ENCODE measurements at regions not wholly inside any gene's neighbourhood (a gene's known extent, or its start where the extent isn't known, plus 50 kb on each side); places are given as distances from the start of the nearest gene placed in this dataset.

DNA sequence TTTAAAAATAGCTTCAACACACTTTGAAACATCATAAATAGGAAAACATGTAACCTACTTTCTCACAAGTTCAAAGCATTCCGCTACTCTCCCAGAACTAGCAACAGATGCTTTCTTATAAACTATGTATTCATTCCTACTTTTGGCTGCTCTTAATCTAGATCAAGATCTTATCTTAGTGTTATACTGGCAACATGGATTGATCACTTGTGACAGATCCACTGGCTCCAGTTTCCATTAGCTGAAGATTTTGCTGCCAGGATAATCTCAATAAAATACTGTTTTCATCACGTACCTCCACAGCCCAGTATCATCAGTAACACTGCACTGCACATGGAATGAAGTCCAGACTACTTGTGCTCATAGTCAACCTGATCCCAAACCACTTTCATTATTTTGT, 491.7 kb upstream of the AGTR1 start:
- Histone ChIP-seq H3K27me3 (ENCODE audit: insufficient read depth, poor library complexity, severe bottlenecking) (no peaks in the 10 kb centered on the region), H3K27ac (replicated peaks) (no peak overlapping the region), H3K4me3 (replicated peaks; ENCODE audit: insufficient read depth, low read length) (no peak overlapping the region)
- DNase-seq (ENCODE audit: low read depth in 1 of 2, low spot score in 1 of 2) = no peak
- TF ChIP-seq SPI1 (IDR thresholded peaks at IDR 0.05; ENCODE audit: borderline replicate concordance, low read depth) (no peak), GABPA (IDR thresholded peaks at IDR 0.05; ENCODE audit: low read depth) (no peak), POLR2AphosphoS5 (IDR thresholded peaks at IDR 0.05; ENCODE audit: low read depth) (no peak)
- TF ChIP-seq, protein P1, sequence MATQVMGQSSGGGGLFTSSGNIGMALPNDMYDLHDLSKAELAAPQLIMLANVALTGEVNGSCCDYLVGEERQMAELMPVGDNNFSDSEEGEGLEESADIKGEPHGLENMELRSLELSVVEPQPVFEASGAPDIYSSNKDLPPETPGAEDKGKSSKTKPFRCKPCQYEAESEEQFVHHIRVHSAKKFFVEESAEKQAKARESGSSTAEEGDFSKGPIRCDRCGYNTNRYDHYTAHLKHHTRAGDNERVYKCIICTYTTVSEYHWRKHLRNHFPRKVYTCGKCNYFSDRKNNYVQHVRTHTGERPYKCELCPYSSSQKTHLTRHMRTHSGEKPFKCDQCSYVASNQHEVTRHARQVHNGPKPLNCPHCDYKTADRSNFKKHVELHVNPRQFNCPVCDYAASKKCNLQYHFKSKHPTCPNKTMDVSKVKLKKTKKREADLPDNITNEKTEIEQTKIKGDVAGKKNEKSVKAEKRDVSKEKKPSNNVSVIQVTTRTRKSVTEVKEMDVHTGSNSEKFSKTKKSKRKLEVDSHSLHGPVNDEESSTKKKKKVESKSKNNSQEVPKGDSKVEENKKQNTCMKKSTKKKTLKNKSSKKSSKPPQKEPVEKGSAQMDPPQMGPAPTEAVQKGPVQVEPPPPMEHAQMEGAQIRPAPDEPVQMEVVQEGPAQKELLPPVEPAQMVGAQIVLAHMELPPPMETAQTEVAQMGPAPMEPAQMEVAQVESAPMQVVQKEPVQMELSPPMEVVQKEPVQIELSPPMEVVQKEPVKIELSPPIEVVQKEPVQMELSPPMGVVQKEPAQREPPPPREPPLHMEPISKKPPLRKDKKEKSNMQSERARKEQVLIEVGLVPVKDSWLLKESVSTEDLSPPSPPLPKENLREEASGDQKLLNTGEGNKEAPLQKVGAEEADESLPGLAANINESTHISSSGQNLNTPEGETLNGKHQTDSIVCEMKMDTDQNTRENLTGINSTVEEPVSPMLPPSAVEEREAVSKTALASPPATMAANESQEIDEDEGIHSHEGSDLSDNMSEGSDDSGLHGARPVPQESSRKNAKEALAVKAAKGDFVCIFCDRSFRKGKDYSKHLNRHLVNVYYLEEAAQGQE (IDR thresholded peaks at IDR 0.05; ENCODE audit: insufficient replicate concordance, low read depth) = no peak
- TF ChIP-seq, protein P2, sequence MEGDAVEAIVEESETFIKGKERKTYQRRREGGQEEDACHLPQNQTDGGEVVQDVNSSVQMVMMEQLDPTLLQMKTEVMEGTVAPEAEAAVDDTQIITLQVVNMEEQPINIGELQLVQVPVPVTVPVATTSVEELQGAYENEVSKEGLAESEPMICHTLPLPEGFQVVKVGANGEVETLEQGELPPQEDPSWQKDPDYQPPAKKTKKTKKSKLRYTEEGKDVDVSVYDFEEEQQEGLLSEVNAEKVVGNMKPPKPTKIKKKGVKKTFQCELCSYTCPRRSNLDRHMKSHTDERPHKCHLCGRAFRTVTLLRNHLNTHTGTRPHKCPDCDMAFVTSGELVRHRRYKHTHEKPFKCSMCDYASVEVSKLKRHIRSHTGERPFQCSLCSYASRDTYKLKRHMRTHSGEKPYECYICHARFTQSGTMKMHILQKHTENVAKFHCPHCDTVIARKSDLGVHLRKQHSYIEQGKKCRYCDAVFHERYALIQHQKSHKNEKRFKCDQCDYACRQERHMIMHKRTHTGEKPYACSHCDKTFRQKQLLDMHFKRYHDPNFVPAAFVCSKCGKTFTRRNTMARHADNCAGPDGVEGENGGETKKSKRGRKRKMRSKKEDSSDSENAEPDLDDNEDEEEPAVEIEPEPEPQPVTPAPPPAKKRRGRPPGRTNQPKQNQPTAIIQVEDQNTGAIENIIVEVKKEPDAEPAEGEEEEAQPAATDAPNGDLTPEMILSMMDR (IDR thresholded peaks at IDR 0.05; ENCODE audit: insufficient read depth, low read length) = no peak

DNA sequence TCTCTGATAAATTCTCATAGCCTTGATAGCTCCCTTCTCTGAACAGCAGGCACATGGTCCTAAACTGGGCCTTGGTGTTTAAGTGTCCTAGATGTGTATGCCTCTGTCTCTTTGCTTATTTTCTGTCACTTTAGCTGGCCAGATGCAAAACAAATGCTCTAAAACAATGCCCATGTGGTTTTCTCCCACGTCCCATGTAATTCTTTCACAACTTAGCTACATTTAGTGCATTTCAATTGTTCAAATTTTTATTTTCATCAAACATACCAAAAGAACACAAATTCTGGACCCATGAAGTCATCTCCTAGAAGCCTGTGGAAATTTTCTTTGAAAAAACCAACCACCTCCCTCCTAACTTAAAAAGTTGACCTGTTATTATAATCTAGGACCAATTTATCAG, 491.3 kb upstream of the AGTR1 start:
- TF ChIP-seq POLR2AphosphoS5 (IDR thresholded peaks at IDR 0.05; ENCODE audit: low read depth) (no peak), GABPA (IDR thresholded peaks at IDR 0.05; ENCODE audit: low read depth) (no peak), SPI1 (IDR thresholded peaks at IDR 0.05; ENCODE audit: borderline replicate concordance, low read depth) (no peak)
- TF ChIP-seq, protein P2 (IDR thresholded peaks at IDR 0.05; ENCODE audit: insufficient read depth, low read length) = no peak
- TF ChIP-seq, protein P1 (IDR thresholded peaks at IDR 0.05; ENCODE audit: insufficient replicate concordance, low read depth) = no peak
- DNase-seq (ENCODE audit: low read depth in 1 of 2, low spot score in 1 of 2) = no peak
- H3K4me3 ChIP-seq (replicated peaks; ENCODE audit: insufficient read depth, low read length) = no peak overlapping the region
- H3K27ac ChIP-seq (replicated peaks) = no peak overlapping the region
- H3K27me3 ChIP-seq (ENCODE audit: insufficient read depth, poor library complexity, severe bottlenecking) = no peaks in the 10 kb centered on the region

DNA sequence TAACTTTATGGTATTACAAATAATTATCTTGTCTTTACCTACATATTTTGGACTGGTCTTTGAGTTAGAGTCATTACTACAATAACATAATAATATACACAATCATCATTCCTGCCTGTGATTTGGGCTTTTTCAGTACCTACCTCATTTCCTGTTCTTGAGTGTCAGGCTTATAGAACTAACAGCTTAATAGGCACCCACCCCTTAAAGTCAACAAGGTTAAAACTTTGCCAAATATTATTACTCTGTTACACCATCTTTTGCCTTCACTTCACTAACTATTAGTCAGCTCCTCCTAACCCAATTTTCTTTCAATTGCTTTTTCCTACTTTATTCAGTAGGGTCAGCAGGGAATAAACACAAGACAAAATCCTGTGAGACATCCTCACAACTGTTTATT, 488.7 kb upstream of the AGTR1 start:
- no peak for DNase-seq (ENCODE audit: low read depth in 1 of 2, low spot score in 1 of 2)
- Histone ChIP-seq H3K27me3 (ENCODE audit: insufficient read depth, poor library complexity, severe bottlenecking) (no peaks in the 10 kb centered on the region), H3K27ac (replicated peaks) (no peak overlapping the region), H3K4me3 (replicated peaks; ENCODE audit: insufficient read depth, low read length) (no peak overlapping the region)
- TF ChIP-seq SPI1 (IDR thresholded peaks at IDR 0.05; ENCODE audit: borderline replicate concordance, low read depth) (no peak), GABPA (IDR thresholded peaks at IDR 0.05; ENCODE audit: low read depth) (no peak), POLR2AphosphoS5 (IDR thresholded peaks at IDR 0.05; ENCODE audit: low read depth) (no peak)
- TF ChIP-seq, protein P2 (IDR thresholded peaks at IDR 0.05; ENCODE audit: insufficient read depth, low read length) = no peak
- TF ChIP-seq, protein P1 (IDR thresholded peaks at IDR 0.05; ENCODE audit: insufficient replicate concordance, low read depth) = no peak

Measured in HL-60 (cell line).